H9 (cell line): ENCODE measurements at regions not wholly inside any gene's neighbourhood (a gene's known extent, or its start where the extent isn't known, plus 50 kb on each side); places are given as distances from the start of the nearest gene placed in this dataset.

Experiments
- DNase-seq: peaks from one replicate; pipeline ENCODE4 v3.0.0-alpha.2; 2017
- H2AFZ ChIP-seq: one replicate; pipeline ENCODE4 v1.6.1; 2013; ENCODE audit warnings: mild to moderate bottlenecking, low read length, control low read depth, moderate library complexity
- H2AK5ac ChIP-seq: 2 replicates; pipeline ENCODE4 v1.6.1; 2013; ENCODE audit warnings: low read length, control low read depth, mixed read lengths; ENCODE audit not compliant: insufficient read length
- H2BK120ac ChIP-seq: one replicate; pipeline ENCODE4 v1.6.1; 2013; ENCODE audit warnings: low read depth, mild to moderate bottlenecking, low read length, control low read depth, inconsistent platforms; ENCODE audit not compliant: poor library complexity, severe bottlenecking
- H2BK12ac ChIP-seq: 2 replicates; pipeline ENCODE4 v1.6.1; 2013; ENCODE audit warnings: low read length, control low read depth, mixed read lengths, low read depth; ENCODE audit not compliant: insufficient read length
- H2BK15ac ChIP-seq: 2 replicates; pipeline ENCODE4 v1.6.1; 2013; ENCODE audit warnings: low read depth, low read length, control low read depth
- H2BK20ac ChIP-seq: one replicate; pipeline ENCODE4 v1.6.1; 2013; ENCODE audit warnings: low read depth, mild to moderate bottlenecking, low read length, control low read depth, inconsistent platforms; ENCODE audit not compliant: poor library complexity, severe bottlenecking
- H2BK5ac ChIP-seq: 2 replicates; pipeline ENCODE4 v1.6.1; 2013; ENCODE audit warnings: low read length, control low read depth, mixed read lengths; ENCODE audit not compliant: insufficient read length
- H3K14ac ChIP-seq: 2 replicates; pipeline ENCODE4 v1.6.1; 2013; ENCODE audit warnings: low read length, control low read depth; ENCODE audit not compliant: insufficient read depth
- H3K18ac ChIP-seq: 2 replicates; pipeline ENCODE4 v1.6.1; 2013; ENCODE audit warnings: low read depth, mild to moderate bottlenecking, mixed read lengths, low read length, control low read depth; ENCODE audit not compliant: insufficient read length
- H3K23ac ChIP-seq: 2 replicates; pipeline ENCODE4 v1.6.1; 2013; ENCODE audit warnings: low read length, control low read depth, mixed read lengths, low read depth; ENCODE audit not compliant: insufficient read length
- H3K23me2 ChIP-seq: 2 replicates; pipeline ENCODE4 v1.6.1; 2013; ENCODE audit warnings: low read depth, mild to moderate bottlenecking, mixed read lengths, low read length, control low read depth; ENCODE audit not compliant: insufficient read length, poor library complexity, severe bottlenecking
- H3K27ac ChIP-seq: 2 replicates; pipeline ENCODE4 v1.5.1; 2013; ENCODE audit warnings: low read length, control low read depth, mixed read lengths, low read depth; ENCODE audit not compliant: insufficient read length
- H3K27me3 ChIP-seq: 2 replicates; pipeline ENCODE4 v1.6.1; 2013; ENCODE audit warnings: low read length, control low read depth, inconsistent platforms; ENCODE audit not compliant: insufficient read depth
- H3K4ac ChIP-seq: 2 replicates; pipeline ENCODE4 v1.6.1; 2013; ENCODE audit warnings: low read depth, mild to moderate bottlenecking, control low read depth, inconsistent platforms, low read length, moderate library complexity
- H3K4me1 ChIP-seq: 2 replicates; pipeline ENCODE4 v1.6.1; 2013; ENCODE audit warnings: low read length, control low read depth, inconsistent platforms; ENCODE audit not compliant: insufficient read depth
- H3K4me2 ChIP-seq: 2 replicates; pipeline ENCODE4 v1.6.1; 2013; ENCODE audit warnings: low read length, control low read depth, mixed read lengths; ENCODE audit not compliant: insufficient read length, insufficient read depth
- H3K56ac ChIP-seq: 2 replicates; pipeline ENCODE4 v1.6.1; 2013; ENCODE audit warnings: low read depth, mild to moderate bottlenecking, mixed read lengths, low read length, control low read depth; ENCODE audit not compliant: insufficient read length
- H3K79me1 ChIP-seq: 2 replicates; pipeline ENCODE4 v1.6.1; 2013; ENCODE audit warnings: low read depth, mild to moderate bottlenecking, moderate library complexity, low read length, control low read depth, inconsistent platforms; ENCODE audit not compliant: insufficient read depth, poor library complexity, severe bottlenecking
- H3K79me2 ChIP-seq: 2 replicates; pipeline ENCODE4 v1.6.1; 2013; ENCODE audit warnings: low read length, control low read depth, inconsistent platforms; ENCODE audit not compliant: insufficient read depth
- H3K9ac ChIP-seq: 2 replicates; pipeline ENCODE4 v1.6.1; 2013; ENCODE audit warnings: low read length, control low read depth, mixed read lengths; ENCODE audit not compliant: insufficient read length; ENCODE audit errors: extremely low read depth
- H3K9me3 ChIP-seq: one replicate; pipeline ENCODE4 v1.6.1; 2013; ENCODE audit warnings: low read depth, low read length, inconsistent platforms; ENCODE audit not compliant: control insufficient read depth
- H3T11ph ChIP-seq: one replicate; pipeline ENCODE4 v1.6.1; 2013; ENCODE audit warnings: mild to moderate bottlenecking, low read length, control low read depth, inconsistent platforms
- H4K20me1 ChIP-seq: one replicate; pipeline ENCODE4 v1.6.1; 2013; ENCODE audit not compliant: control insufficient read depth, insufficient read length, insufficient read depth
- H4K5ac ChIP-seq: 2 replicates; pipeline ENCODE4 v1.6.1; 2013; ENCODE audit warnings: low read depth, mild to moderate bottlenecking, mixed read lengths, low read length, control low read depth; ENCODE audit not compliant: insufficient read length
- H4K8ac ChIP-seq: replicated peaks from 2 replicates; pipeline ENCODE4 v1.6.1; 2013; ENCODE audit warnings: low read length, control low read depth, mixed read lengths, low read depth; ENCODE audit not compliant: insufficient read length
- H4K91ac ChIP-seq: 2 replicates; pipeline ENCODE4 v1.6.1; 2013; ENCODE audit warnings: low read depth, mild to moderate bottlenecking, moderate library complexity, mixed read lengths, low read length, control low read depth; ENCODE audit not compliant: insufficient read length
- H3K27ac Mint-ChIP-seq, 3 experiments: 2 replicates in 2 of 3; 3 replicates in 1 of 3; pipeline ENCODE4 v1.8.0; 2020 to 2021; ENCODE audit warnings: mixed read lengths in 3 of 3, mild to moderate bottlenecking in 1 of 3, moderate library complexity in 1 of 3
- H3K27me3 Mint-ChIP-seq: 2 replicates; pipeline ENCODE4 v1.8.0; 2021; ENCODE audit warnings: low read depth, mild to moderate bottlenecking, moderate library complexity, mixed read lengths
- H3K36me3 Mint-ChIP-seq, 3 experiments: 2 replicates in 2 of 3; 3 replicates in 1 of 3; pipeline ENCODE4 v1.8.0; 2020 to 2021; ENCODE audit warnings: low read depth in 3 of 3, mixed read lengths in 3 of 3; ENCODE audit not compliant: insufficient read depth in 1 of 3
- H3K4me1 Mint-ChIP-seq, 2 experiments: 2 replicates each; pipeline ENCODE4 v1.8.0; 2020; ENCODE audit warnings: mixed read lengths in 2 of 2
- H3K4me3 Mint-ChIP-seq, 2 experiments: 2 replicates in 1 of 2; 3 replicates in 1 of 2; pipeline ENCODE4 v1.8.0; 2020 to 2021; ENCODE audit warnings: mild to moderate bottlenecking in 2 of 2, mixed read lengths in 2 of 2, moderate library complexity in 1 of 2
- H3K9me3 Mint-ChIP-seq, 2 experiments: 2 replicates in 1 of 2; 3 replicates in 1 of 2; pipeline ENCODE4 v1.8.0; 2020; ENCODE audit warnings: mild to moderate bottlenecking in 2 of 2, mixed read lengths in 2 of 2, moderate library complexity in 1 of 2
- WGBS: extraction: QIAGEN DNeasy Blood & Tissue Kit; methylation state at CpG from one replicate; pipeline ENCODE4 v1.1.7; 2013; ENCODE audit warnings: missing lambda C conversion rate, low lambda C conversion rate, mixed read lengths; ENCODE audit not compliant: insufficient read length; ENCODE audit errors: extremely low coverage; 5-methylcytosine and 5-hydroxymethylcytosine counted together
- TF ChIP-seq, protein P1 (sequence below): fragments of 200-600 bp; sonication (generic); conservative IDR thresholded peaks from 3 replicates; pipeline ENCODE4 v1.8.0; 2021; ENCODE audit warnings: antibody characterized with exemption, mild to moderate bottlenecking

DNA sequence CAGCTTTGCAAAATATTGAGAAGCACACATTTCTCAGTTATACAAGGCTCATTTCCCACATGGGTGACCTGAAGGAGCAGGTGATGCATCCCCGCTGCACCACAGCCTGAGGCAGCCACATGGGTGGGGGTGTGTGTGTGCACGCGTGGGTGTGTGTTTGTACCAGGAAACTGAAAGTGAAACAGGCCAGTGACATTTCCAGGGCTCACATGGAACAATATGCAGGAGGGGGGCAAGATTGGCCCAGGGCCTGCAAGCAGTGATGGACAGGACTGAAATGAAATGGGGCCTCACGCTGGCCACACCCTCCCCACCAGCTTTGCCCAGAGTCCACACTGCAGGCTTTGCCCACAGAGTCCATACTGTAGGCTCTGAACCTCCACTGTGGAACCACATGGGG lies 154.2 kb upstream of the PARP11 start:
- Mint-ChIP-seq H3K36me3 (no peaks in the 10 kb centered on the region; a peak in 2 of 7 replicates), H3K4me3 (no peak overlapping the region), H3K27me3 (peaks cover 14% of the 10 kb centered on the region), H3K9me3 (peaks cover 0 to 10% of the 10 kb centered on the region in 2 experiments; a peak in 2 of 5 replicates), H3K4me1 (peaks cover 71 to 75% of the 10 kb centered on the region in 2 experiments), H3K27ac (no peak overlapping the region)
- Histone ChIP-seq H2BK5ac (no peak overlapping the region), H3K18ac (no peak overlapping the region), H3K4me1 (peaks cover 15% of the 10 kb centered on the region), H4K91ac (no peak overlapping the region), H3K9me3 (no peaks in the 10 kb centered on the region), H3K27me3 (no peaks in the 10 kb centered on the region), H2BK20ac (no peak overlapping the region), H3T11ph (no peak overlapping the region), H2BK15ac (no peak overlapping the region), H2AK5ac (no peak overlapping the region), H3K14ac (no peak overlapping the region; the same call in 1 of the 2 replicates), H3K23ac (no peak overlapping the region), H3K79me2 (no peaks in the 10 kb centered on the region), H3K79me1 (no peaks in the 10 kb centered on the region), H3K23me2 (peaks cover 12% of the 10 kb centered on the region), H2BK12ac (no peak overlapping the region), H3K4me2 (no peak overlapping the region), H4K8ac (no peak overlapping the region), H2BK120ac (no peak overlapping the region), H3K56ac (no peak overlapping the region), H4K20me1 (no peaks in the 10 kb centered on the region), H3K4ac (no peak overlapping the region), H4K5ac (no peak overlapping the region), H3K9ac (no peak overlapping the region), H2AFZ (no peak overlapping the region), H3K27ac (no peak overlapping the region)
- no peak for DNase-seq
- TF ChIP-seq, protein P1, sequence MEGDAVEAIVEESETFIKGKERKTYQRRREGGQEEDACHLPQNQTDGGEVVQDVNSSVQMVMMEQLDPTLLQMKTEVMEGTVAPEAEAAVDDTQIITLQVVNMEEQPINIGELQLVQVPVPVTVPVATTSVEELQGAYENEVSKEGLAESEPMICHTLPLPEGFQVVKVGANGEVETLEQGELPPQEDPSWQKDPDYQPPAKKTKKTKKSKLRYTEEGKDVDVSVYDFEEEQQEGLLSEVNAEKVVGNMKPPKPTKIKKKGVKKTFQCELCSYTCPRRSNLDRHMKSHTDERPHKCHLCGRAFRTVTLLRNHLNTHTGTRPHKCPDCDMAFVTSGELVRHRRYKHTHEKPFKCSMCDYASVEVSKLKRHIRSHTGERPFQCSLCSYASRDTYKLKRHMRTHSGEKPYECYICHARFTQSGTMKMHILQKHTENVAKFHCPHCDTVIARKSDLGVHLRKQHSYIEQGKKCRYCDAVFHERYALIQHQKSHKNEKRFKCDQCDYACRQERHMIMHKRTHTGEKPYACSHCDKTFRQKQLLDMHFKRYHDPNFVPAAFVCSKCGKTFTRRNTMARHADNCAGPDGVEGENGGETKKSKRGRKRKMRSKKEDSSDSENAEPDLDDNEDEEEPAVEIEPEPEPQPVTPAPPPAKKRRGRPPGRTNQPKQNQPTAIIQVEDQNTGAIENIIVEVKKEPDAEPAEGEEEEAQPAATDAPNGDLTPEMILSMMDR = no peak
- no CpG with 5 or more reads among the region's 4 CpGs for WGBS
